Loucy (cell line): ENCODE measurements at regions not wholly inside any gene's neighbourhood (a gene's known extent, or its start where the extent isn't known, plus 50 kb on each side); places are given as distances from the start of the nearest gene placed in this dataset.
"Not testable (repeated sequence)": the region's sequence is repeated elsewhere in the genome, so short reads cannot be mapped to it uniquely, and the experiment has no call there.

Experiments
- CTCF ChIP-seq: fragments of 200-600 bp; sonication (generic); conservative IDR thresholded peaks from 2 replicates; pipeline ENCODE4 v1.5.1; 2014; ENCODE audit warnings: mild to moderate bottlenecking, antibody characterized with exemption, low read length
- EZH2phosphoT487 ChIP-seq: fragments of 200-600 bp; IDR thresholded peaks from 2 replicates; pipeline ENCODE4 v1.6.1; 2018; ENCODE audit warnings: antibody characterized with exemption, mild to moderate bottlenecking, moderate library complexity, borderline replicate concordance

- not testable (repeated sequence) for TF ChIP-seq CTCF, EZH2phosphoT487
Measured at GRCh38 chr3:26284503-26284902, 338.1 kb upstream of the LRRC3B start.
